ENCODE measurements at regions not wholly inside any gene's neighbourhood (a gene's known extent, or its start where the extent isn't known, plus 50 kb on each side); places are given as distances from the start of the nearest gene placed in this dataset.

DNA sequence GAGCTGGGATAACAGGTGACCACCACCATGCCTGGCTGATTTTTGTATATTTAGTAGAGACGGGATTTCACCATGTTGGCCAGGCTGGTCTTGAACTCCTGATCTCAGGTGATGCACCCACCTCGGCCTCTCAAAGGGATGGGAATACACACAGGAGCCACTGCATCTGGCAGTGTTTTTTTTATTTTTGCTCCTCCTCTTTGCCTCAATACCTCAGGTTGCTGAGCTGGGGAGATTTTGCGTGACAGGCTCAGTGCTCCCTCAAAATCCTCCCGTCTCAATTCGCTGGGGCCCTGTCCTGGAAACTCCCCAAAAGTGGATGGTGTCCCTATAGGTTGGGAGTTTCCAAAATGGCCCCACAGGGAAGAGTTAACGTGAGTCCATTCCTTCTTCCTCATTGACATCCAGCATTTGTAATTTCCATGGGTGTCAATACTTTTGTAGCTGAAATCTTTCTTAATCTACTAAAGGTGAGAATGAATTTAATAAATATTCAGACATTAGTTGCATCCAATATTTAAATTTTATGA lies 71.8 kb downstream of the GGTLC2 start:
- TF ChIP-seq, protein P1, sequence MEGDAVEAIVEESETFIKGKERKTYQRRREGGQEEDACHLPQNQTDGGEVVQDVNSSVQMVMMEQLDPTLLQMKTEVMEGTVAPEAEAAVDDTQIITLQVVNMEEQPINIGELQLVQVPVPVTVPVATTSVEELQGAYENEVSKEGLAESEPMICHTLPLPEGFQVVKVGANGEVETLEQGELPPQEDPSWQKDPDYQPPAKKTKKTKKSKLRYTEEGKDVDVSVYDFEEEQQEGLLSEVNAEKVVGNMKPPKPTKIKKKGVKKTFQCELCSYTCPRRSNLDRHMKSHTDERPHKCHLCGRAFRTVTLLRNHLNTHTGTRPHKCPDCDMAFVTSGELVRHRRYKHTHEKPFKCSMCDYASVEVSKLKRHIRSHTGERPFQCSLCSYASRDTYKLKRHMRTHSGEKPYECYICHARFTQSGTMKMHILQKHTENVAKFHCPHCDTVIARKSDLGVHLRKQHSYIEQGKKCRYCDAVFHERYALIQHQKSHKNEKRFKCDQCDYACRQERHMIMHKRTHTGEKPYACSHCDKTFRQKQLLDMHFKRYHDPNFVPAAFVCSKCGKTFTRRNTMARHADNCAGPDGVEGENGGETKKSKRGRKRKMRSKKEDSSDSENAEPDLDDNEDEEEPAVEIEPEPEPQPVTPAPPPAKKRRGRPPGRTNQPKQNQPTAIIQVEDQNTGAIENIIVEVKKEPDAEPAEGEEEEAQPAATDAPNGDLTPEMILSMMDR (IDR thresholded peaks at IDR 0.05; ENCODE audit: low read depth, low read length): no peak
- TF ChIP-seq POLR2A (IDR thresholded peaks at IDR 0.05; ENCODE audit: extremely low read depth, insufficient read length) (no peak), MYC (IDR thresholded peaks at IDR 0.05; ENCODE audit: low read depth, low read length) (no peak)
- TF ChIP-seq, protein P2, sequence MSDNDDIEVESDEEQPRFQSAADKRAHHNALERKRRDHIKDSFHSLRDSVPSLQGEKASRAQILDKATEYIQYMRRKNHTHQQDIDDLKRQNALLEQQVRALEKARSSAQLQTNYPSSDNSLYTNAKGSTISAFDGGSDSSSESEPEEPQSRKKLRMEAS (IDR thresholded peaks at IDR 0.05; ENCODE audit: low read depth, low read length): no peak
